Stimulated activated CD4-positive, alpha-beta T cell treated with anti-CD3 and anti-CD28 coated beads, Interleukin-1b, Interleukin-23, amount 100 ng/mL, for 1 hour (primary cell): ENCODE measurements at regions not wholly inside any gene's neighbourhood (a gene's known extent, or its start where the extent isn't known, plus 50 kb on each side); places are given as distances from the start of the nearest gene placed in this dataset.

Experiments
- DNase-seq, 2 donors: peaks; one replicate each; pipeline ENCODE4 v3.0.0-alpha.2; 2020; ENCODE audit warnings: low read depth in 2 of 2

- no peak for DNase-seq
Observed at GRCh38 chr1:199847021-199847420, 180.5 kb upstream of the NR5A2 start.

GRCh38 chr1:199851439-199852140 is 175.9 kb upstream of the NR5A2 start:
- no peak for DNase-seq

- no peak for DNase-seq
Observed at GRCh38 chr1:199854686-199855321, 172.7 kb upstream of the NR5A2 start.

GRCh38 chr1:199855580-199855979 is 171.9 kb upstream of the NR5A2 start:
- DNase-seq: no peak

GRCh38 chr1:199856216-199856780 is 171.2 kb upstream of the NR5A2 start:
- DNase-seq: no peak

- DNase-seq: no peak
Observed at GRCh38 chr1:199857108-199857507, 170.4 kb upstream of the NR5A2 start.

- DNase-seq: no peak
Observed at GRCh38 chr1:199857516-199857915, 170.0 kb upstream of the NR5A2 start.

- DNase-seq: no peak
Observed at GRCh38 chr1:199858171-199858570, 169.3 kb upstream of the NR5A2 start.

GRCh38 chr1:199858856-199859255 is 168.7 kb upstream of the NR5A2 start:
- DNase-seq: no peak

GRCh38 chr1:199859491-199859933 is 168.0 kb upstream of the NR5A2 start:
- DNase-seq: no peak

GRCh38 chr1:199861020-199861795 is 166.3 kb upstream of the NR5A2 start:
- no peak for DNase-seq

GRCh38 chr1:199862047-199862446 is 165.5 kb upstream of the NR5A2 start:
- no peak for DNase-seq

- no peak for DNase-seq
Observed at GRCh38 chr1:199866210-199866617, 161.3 kb upstream of the NR5A2 start.

- DNase-seq: no peak
Observed at GRCh38 chr1:199867601-199868000, 159.9 kb upstream of the NR5A2 start.

GRCh38 chr1:199868777-199869176 is 158.7 kb upstream of the NR5A2 start:
- DNase-seq: no peak

GRCh38 chr1:199875337-199875736 is 152.2 kb upstream of the NR5A2 start:
- DNase-seq: no peak

- no peak for DNase-seq
Observed at GRCh38 chr1:199875856-199876255, 151.7 kb upstream of the NR5A2 start.

GRCh38 chr1:199877526-199878384 is 149.8 kb upstream of the NR5A2 start:
- DNase-seq: no peak

- no peak for DNase-seq
Observed at GRCh38 chr1:199878823-199879222, 148.7 kb upstream of the NR5A2 start.

- DNase-seq: no peak
Observed at GRCh38 chr1:199898654-199899053, 128.9 kb upstream of the NR5A2 start.

- DNase-seq: no peak
Observed at GRCh38 chr1:199901341-199901740, 126.2 kb upstream of the NR5A2 start.
